ENCODE measurements at regions not wholly inside any gene's neighbourhood (a gene's known extent, or its start where the extent isn't known, plus 50 kb on each side); places are given as distances from the start of the nearest gene placed in this dataset.
"Not testable (repeated sequence)": the region's sequence is repeated elsewhere in the genome, so short reads cannot be mapped to it uniquely, and the experiment has no call there.

DNA sequence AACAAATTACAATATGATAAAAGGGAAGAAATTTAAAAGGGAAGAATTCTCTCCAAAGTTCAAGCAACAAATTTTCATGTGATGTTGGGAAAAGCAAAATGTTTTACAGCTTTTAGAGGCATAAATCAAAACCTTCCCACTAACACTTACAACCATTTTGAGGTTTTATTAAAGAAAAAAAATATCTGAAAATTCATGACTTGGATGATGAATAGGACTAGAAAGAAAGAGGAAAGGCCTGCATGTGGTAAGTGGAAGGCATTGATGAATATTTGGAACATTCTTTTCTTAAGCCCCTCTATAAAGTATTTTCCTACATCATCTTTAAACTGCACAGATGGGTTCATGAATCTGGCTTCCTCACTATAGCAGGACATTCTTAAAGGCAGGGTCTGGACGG lies 560.6 kb downstream of the TTLL7 start:
- H3K36me3 ChIP-seq (ENCODE audit: control insufficient read depth, insufficient read depth, low read length); H4K91ac ChIP-seq (ENCODE audit: insufficient read depth, low read depth, low read length); H3K9me1 ChIP-seq (ENCODE audit: insufficient read depth, low read length); H3K4me2 ChIP-seq (ENCODE audit: low read depth, low read length); intact Hi-C loops (cut with micrococcal nuclease); CTCF ChIA-PET; H2BK120ac ChIP-seq (ENCODE audit: low read depth, low read length); H3K9me3 ChIP-seq (ENCODE audit: control insufficient read depth, insufficient read depth, low read length); H4K20me1 ChIP-seq (ENCODE audit: insufficient read depth, low read length); H3K9ac ChIP-seq (ENCODE audit: low read depth, low read length); H3K27ac ChIP-seq (ENCODE audit: insufficient read depth, low read length); H2AK5ac ChIP-seq (ENCODE audit: low read depth, low read length); H2BK15ac ChIP-seq (ENCODE audit: low read depth, low read length); H3K4ac ChIP-seq (ENCODE audit: low read depth, low read length); H4K8ac ChIP-seq (ENCODE audit: low read depth in 2 of 2, low read length in 2 of 2); H3K79me1 ChIP-seq (ENCODE audit: low read depth in 1 of 2, low read length in 2 of 2); H3K4me1 ChIP-seq (ENCODE audit: control insufficient read depth, insufficient read depth, low read length); ATAC-seq (ENCODE audit: low read depth); H4K5ac ChIP-seq (ENCODE audit: low read depth, low read length); BruUV-seq (replicated peaks); H3K56ac ChIP-seq (ENCODE audit: extremely low read depth, insufficient read depth, low read length); H3K23ac ChIP-seq (ENCODE audit: low read depth, low read length); H3K18ac ChIP-seq (ENCODE audit: low read depth, low read length); POLR2A ChIA-PET (ENCODE audit: unreplicated experiment); H2AK9ac ChIP-seq (replicated peaks; ENCODE audit: low read depth, low read length, poor library complexity); H2BK5ac ChIP-seq (ENCODE audit: low read depth, low read length, poor library complexity, severe bottlenecking); H2AFZ ChIP-seq (replicated peaks; ENCODE audit: low read length, poor library complexity); H2BK20ac ChIP-seq (ENCODE audit: low read depth, low read length); dilution Hi-C loops (cut with HindIII; ENCODE audit: low sequenced_read_pairs, unreplicated experiment); H3K27me3 ChIP-seq (ENCODE audit: control insufficient read depth, insufficient read depth, low read length); DNase-seq; H3K14ac ChIP-seq (replicated peaks; ENCODE audit: low read depth, low read length); in situ Hi-C loops (cut with MboI; ENCODE audit: low sequenced_read_pairs); H3K4me3 ChIP-seq (ENCODE audit: insufficient read depth, low read depth, low read length): not testable (repeated sequence)
- no CpG with 5 or more reads among the region's 1 CpG for WGBS, 2 experiments (ENCODE audit: extremely low coverage in 2 of 2, insufficient read length in 1 of 2)

DNA sequence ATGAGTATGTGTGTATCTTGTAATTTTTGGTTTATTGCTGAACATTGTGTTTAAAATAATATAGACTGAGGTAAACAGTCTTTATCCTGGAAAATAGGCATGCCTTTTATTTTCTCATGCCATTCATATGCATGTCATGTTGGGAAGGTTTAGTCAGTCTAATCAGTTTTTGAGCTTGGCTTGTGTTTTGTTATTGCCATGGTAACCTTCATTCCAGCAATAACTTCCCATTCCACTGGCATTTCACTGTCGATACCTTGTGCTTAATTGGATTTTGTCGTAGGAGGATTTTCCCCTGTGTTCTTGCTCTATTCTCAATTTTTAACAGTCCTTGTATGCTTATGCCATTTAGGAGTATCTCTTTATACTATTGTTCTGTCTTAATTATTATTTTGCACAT lies 563.6 kb downstream of the TTLL7 start:
- H3K14ac ChIP-seq (replicated peaks; ENCODE audit: low read depth, low read length); H3K9me1 ChIP-seq (ENCODE audit: insufficient read depth, low read length); ATAC-seq (ENCODE audit: low read depth); H3K9ac ChIP-seq (ENCODE audit: low read depth, low read length); POLR2A ChIA-PET (ENCODE audit: unreplicated experiment); H4K5ac ChIP-seq (ENCODE audit: low read depth, low read length); H3K4me3 ChIP-seq (ENCODE audit: insufficient read depth, low read depth, low read length); H3K4me2 ChIP-seq (ENCODE audit: low read depth, low read length); dilution Hi-C loops (cut with HindIII; ENCODE audit: low sequenced_read_pairs, unreplicated experiment); H3K4me1 ChIP-seq (ENCODE audit: control insufficient read depth, insufficient read depth, low read length); H4K20me1 ChIP-seq (ENCODE audit: insufficient read depth, low read length); CTCF ChIA-PET; H2BK5ac ChIP-seq (ENCODE audit: low read depth, low read length, poor library complexity, severe bottlenecking); H3K36me3 ChIP-seq (ENCODE audit: control insufficient read depth, insufficient read depth, low read length); H3K4ac ChIP-seq (ENCODE audit: low read depth, low read length); H3K23ac ChIP-seq (ENCODE audit: low read depth, low read length); H3K18ac ChIP-seq (ENCODE audit: low read depth, low read length); H3K9me3 ChIP-seq (ENCODE audit: control insufficient read depth, insufficient read depth, low read length); H2AK5ac ChIP-seq (ENCODE audit: low read depth, low read length); H2AK9ac ChIP-seq (replicated peaks; ENCODE audit: low read depth, low read length, poor library complexity); H3K27me3 ChIP-seq (ENCODE audit: control insufficient read depth, insufficient read depth, low read length); H4K8ac ChIP-seq (ENCODE audit: low read depth in 2 of 2, low read length in 2 of 2); BruUV-seq (replicated peaks); H3K27ac ChIP-seq (ENCODE audit: insufficient read depth, low read length); H2AFZ ChIP-seq (replicated peaks; ENCODE audit: low read length, poor library complexity); H2BK15ac ChIP-seq (ENCODE audit: low read depth, low read length); H2BK120ac ChIP-seq (ENCODE audit: low read depth, low read length); in situ Hi-C loops (cut with MboI; ENCODE audit: low sequenced_read_pairs); H4K91ac ChIP-seq (ENCODE audit: insufficient read depth, low read depth, low read length); DNase-seq; H2BK20ac ChIP-seq (ENCODE audit: low read depth, low read length); intact Hi-C loops (cut with micrococcal nuclease); H3K56ac ChIP-seq (ENCODE audit: extremely low read depth, insufficient read depth, low read length); H3K79me1 ChIP-seq (ENCODE audit: low read depth in 1 of 2, low read length in 2 of 2): not testable (repeated sequence)
- WGBS, 2 experiments (ENCODE audit: extremely low coverage in 2 of 2, insufficient read length in 1 of 2) = no CpG with 5 or more reads among the region's 2 CpGs
